HL-60 (cell line): ENCODE measurements at regions not wholly inside any gene's neighbourhood (a gene's known extent, or its start where the extent isn't known, plus 50 kb on each side); places are given as distances from the start of the nearest gene placed in this dataset.

Experiments used
- GABPA ChIP-seq: IDR thresholded peaks from 2 replicates; pipeline ENCODE4 v1.6.1; 2012; ENCODE audit warnings: low read depth
- POLR2AphosphoS5 ChIP-seq: IDR thresholded peaks from 2 replicates; pipeline ENCODE4 v1.6.1; 2012; ENCODE audit warnings: low read depth
- SPI1 ChIP-seq: IDR thresholded peaks from 2 replicates; pipeline ENCODE4 v1.6.1; 2012; ENCODE audit warnings: low read depth, mild to moderate bottlenecking, borderline replicate concordance
- TF ChIP-seq, protein P1 (sequence below): IDR thresholded peaks from one replicate; pipeline ENCODE4 v1.5.1; 2011; ENCODE audit warnings: low read length, control low read depth, inconsistent platforms; ENCODE audit not compliant: insufficient read depth
- TF ChIP-seq, protein P2 (sequence below): IDR thresholded peaks from 2 replicates; pipeline ENCODE4 v1.6.1; 2012; ENCODE audit warnings: low read depth; ENCODE audit not compliant: insufficient replicate concordance

DNA sequence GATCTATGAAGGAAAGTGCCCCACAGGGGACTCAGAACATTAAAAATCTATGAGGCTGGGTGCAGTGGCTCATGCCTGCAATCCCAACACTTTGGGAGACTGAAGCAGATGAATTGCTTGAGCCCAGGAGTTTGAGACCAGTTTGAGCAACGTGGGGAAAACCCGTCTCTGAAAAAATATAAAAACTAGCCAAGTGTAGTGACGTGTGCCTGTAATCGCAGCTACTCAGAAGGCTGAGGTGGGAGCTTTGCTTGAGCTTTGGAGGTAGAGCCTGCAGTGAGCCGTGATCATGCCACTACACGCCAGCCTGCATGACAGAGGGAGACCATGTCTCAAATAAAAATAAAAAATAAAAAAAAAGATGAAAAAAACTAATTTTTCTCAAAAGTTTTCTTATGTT, 1070.6 kb downstream of the PCDH9 start:
- TF ChIP-seq, protein P1, sequence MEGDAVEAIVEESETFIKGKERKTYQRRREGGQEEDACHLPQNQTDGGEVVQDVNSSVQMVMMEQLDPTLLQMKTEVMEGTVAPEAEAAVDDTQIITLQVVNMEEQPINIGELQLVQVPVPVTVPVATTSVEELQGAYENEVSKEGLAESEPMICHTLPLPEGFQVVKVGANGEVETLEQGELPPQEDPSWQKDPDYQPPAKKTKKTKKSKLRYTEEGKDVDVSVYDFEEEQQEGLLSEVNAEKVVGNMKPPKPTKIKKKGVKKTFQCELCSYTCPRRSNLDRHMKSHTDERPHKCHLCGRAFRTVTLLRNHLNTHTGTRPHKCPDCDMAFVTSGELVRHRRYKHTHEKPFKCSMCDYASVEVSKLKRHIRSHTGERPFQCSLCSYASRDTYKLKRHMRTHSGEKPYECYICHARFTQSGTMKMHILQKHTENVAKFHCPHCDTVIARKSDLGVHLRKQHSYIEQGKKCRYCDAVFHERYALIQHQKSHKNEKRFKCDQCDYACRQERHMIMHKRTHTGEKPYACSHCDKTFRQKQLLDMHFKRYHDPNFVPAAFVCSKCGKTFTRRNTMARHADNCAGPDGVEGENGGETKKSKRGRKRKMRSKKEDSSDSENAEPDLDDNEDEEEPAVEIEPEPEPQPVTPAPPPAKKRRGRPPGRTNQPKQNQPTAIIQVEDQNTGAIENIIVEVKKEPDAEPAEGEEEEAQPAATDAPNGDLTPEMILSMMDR: no peak
- TF ChIP-seq, protein P2, sequence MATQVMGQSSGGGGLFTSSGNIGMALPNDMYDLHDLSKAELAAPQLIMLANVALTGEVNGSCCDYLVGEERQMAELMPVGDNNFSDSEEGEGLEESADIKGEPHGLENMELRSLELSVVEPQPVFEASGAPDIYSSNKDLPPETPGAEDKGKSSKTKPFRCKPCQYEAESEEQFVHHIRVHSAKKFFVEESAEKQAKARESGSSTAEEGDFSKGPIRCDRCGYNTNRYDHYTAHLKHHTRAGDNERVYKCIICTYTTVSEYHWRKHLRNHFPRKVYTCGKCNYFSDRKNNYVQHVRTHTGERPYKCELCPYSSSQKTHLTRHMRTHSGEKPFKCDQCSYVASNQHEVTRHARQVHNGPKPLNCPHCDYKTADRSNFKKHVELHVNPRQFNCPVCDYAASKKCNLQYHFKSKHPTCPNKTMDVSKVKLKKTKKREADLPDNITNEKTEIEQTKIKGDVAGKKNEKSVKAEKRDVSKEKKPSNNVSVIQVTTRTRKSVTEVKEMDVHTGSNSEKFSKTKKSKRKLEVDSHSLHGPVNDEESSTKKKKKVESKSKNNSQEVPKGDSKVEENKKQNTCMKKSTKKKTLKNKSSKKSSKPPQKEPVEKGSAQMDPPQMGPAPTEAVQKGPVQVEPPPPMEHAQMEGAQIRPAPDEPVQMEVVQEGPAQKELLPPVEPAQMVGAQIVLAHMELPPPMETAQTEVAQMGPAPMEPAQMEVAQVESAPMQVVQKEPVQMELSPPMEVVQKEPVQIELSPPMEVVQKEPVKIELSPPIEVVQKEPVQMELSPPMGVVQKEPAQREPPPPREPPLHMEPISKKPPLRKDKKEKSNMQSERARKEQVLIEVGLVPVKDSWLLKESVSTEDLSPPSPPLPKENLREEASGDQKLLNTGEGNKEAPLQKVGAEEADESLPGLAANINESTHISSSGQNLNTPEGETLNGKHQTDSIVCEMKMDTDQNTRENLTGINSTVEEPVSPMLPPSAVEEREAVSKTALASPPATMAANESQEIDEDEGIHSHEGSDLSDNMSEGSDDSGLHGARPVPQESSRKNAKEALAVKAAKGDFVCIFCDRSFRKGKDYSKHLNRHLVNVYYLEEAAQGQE: no peak
- no peak for TF ChIP-seq POLR2AphosphoS5
- no peak for TF ChIP-seq SPI1
- TF ChIP-seq GABPA: no peak
